H9 (cell line): ENCODE measurements at regions not wholly inside any gene's neighbourhood (a gene's known extent, or its start where the extent isn't known, plus 50 kb on each side); places are given as distances from the start of the nearest gene placed in this dataset.

Experiments used
- DNase-seq: peaks from one replicate; pipeline ENCODE4 v3.0.0-alpha.2; 2017
- H2AFZ ChIP-seq: one replicate; pipeline ENCODE4 v1.6.1; 2013; ENCODE audit warnings: mild to moderate bottlenecking, low read length, control low read depth, moderate library complexity
- H2AK5ac ChIP-seq: 2 replicates; pipeline ENCODE4 v1.6.1; 2013; ENCODE audit warnings: low read length, control low read depth, mixed read lengths; ENCODE audit not compliant: insufficient read length
- H2BK120ac ChIP-seq: one replicate; pipeline ENCODE4 v1.6.1; 2013; ENCODE audit warnings: low read depth, mild to moderate bottlenecking, low read length, control low read depth, inconsistent platforms; ENCODE audit not compliant: poor library complexity, severe bottlenecking
- H2BK12ac ChIP-seq: 2 replicates; pipeline ENCODE4 v1.6.1; 2013; ENCODE audit warnings: low read length, control low read depth, mixed read lengths, low read depth; ENCODE audit not compliant: insufficient read length
- H2BK15ac ChIP-seq: 2 replicates; pipeline ENCODE4 v1.6.1; 2013; ENCODE audit warnings: low read depth, low read length, control low read depth
- H2BK20ac ChIP-seq: one replicate; pipeline ENCODE4 v1.6.1; 2013; ENCODE audit warnings: low read depth, mild to moderate bottlenecking, low read length, control low read depth, inconsistent platforms; ENCODE audit not compliant: poor library complexity, severe bottlenecking
- H2BK5ac ChIP-seq: 2 replicates; pipeline ENCODE4 v1.6.1; 2013; ENCODE audit warnings: low read length, control low read depth, mixed read lengths; ENCODE audit not compliant: insufficient read length
- H3K14ac ChIP-seq: 2 replicates; pipeline ENCODE4 v1.6.1; 2013; ENCODE audit warnings: low read length, control low read depth; ENCODE audit not compliant: insufficient read depth
- H3K18ac ChIP-seq: 2 replicates; pipeline ENCODE4 v1.6.1; 2013; ENCODE audit warnings: low read depth, mild to moderate bottlenecking, mixed read lengths, low read length, control low read depth; ENCODE audit not compliant: insufficient read length
- H3K23ac ChIP-seq: 2 replicates; pipeline ENCODE4 v1.6.1; 2013; ENCODE audit warnings: low read length, control low read depth, mixed read lengths, low read depth; ENCODE audit not compliant: insufficient read length
- H3K23me2 ChIP-seq: 2 replicates; pipeline ENCODE4 v1.6.1; 2013; ENCODE audit warnings: low read depth, mild to moderate bottlenecking, mixed read lengths, low read length, control low read depth; ENCODE audit not compliant: insufficient read length, poor library complexity, severe bottlenecking
- H3K27ac ChIP-seq: 2 replicates; pipeline ENCODE4 v1.5.1; 2013; ENCODE audit warnings: low read length, control low read depth, mixed read lengths, low read depth; ENCODE audit not compliant: insufficient read length
- H3K27me3 ChIP-seq: 2 replicates; pipeline ENCODE4 v1.6.1; 2013; ENCODE audit warnings: low read length, control low read depth, inconsistent platforms; ENCODE audit not compliant: insufficient read depth
- H3K4ac ChIP-seq: 2 replicates; pipeline ENCODE4 v1.6.1; 2013; ENCODE audit warnings: low read depth, mild to moderate bottlenecking, control low read depth, inconsistent platforms, low read length, moderate library complexity
- H3K4me1 ChIP-seq: 2 replicates; pipeline ENCODE4 v1.6.1; 2013; ENCODE audit warnings: low read length, control low read depth, inconsistent platforms; ENCODE audit not compliant: insufficient read depth
- H3K4me2 ChIP-seq: 2 replicates; pipeline ENCODE4 v1.6.1; 2013; ENCODE audit warnings: low read length, control low read depth, mixed read lengths; ENCODE audit not compliant: insufficient read length, insufficient read depth
- H3K56ac ChIP-seq: 2 replicates; pipeline ENCODE4 v1.6.1; 2013; ENCODE audit warnings: low read depth, mild to moderate bottlenecking, mixed read lengths, low read length, control low read depth; ENCODE audit not compliant: insufficient read length
- H3K79me1 ChIP-seq: 2 replicates; pipeline ENCODE4 v1.6.1; 2013; ENCODE audit warnings: low read depth, mild to moderate bottlenecking, moderate library complexity, low read length, control low read depth, inconsistent platforms; ENCODE audit not compliant: insufficient read depth, poor library complexity, severe bottlenecking
- H3K79me2 ChIP-seq: 2 replicates; pipeline ENCODE4 v1.6.1; 2013; ENCODE audit warnings: low read length, control low read depth, inconsistent platforms; ENCODE audit not compliant: insufficient read depth
- H3K9ac ChIP-seq: 2 replicates; pipeline ENCODE4 v1.6.1; 2013; ENCODE audit warnings: low read length, control low read depth, mixed read lengths; ENCODE audit not compliant: insufficient read length; ENCODE audit errors: extremely low read depth
- H3K9me3 ChIP-seq: one replicate; pipeline ENCODE4 v1.6.1; 2013; ENCODE audit warnings: low read depth, low read length, inconsistent platforms; ENCODE audit not compliant: control insufficient read depth
- H3T11ph ChIP-seq: one replicate; pipeline ENCODE4 v1.6.1; 2013; ENCODE audit warnings: mild to moderate bottlenecking, low read length, control low read depth, inconsistent platforms
- H4K20me1 ChIP-seq: one replicate; pipeline ENCODE4 v1.6.1; 2013; ENCODE audit not compliant: control insufficient read depth, insufficient read length, insufficient read depth
- H4K5ac ChIP-seq: 2 replicates; pipeline ENCODE4 v1.6.1; 2013; ENCODE audit warnings: low read depth, mild to moderate bottlenecking, mixed read lengths, low read length, control low read depth; ENCODE audit not compliant: insufficient read length
- H4K8ac ChIP-seq: replicated peaks from 2 replicates; pipeline ENCODE4 v1.6.1; 2013; ENCODE audit warnings: low read length, control low read depth, mixed read lengths, low read depth; ENCODE audit not compliant: insufficient read length
- H4K91ac ChIP-seq: 2 replicates; pipeline ENCODE4 v1.6.1; 2013; ENCODE audit warnings: low read depth, mild to moderate bottlenecking, moderate library complexity, mixed read lengths, low read length, control low read depth; ENCODE audit not compliant: insufficient read length
- H3K27ac Mint-ChIP-seq, 3 experiments: 2 replicates in 2 of 3; 3 replicates in 1 of 3; pipeline ENCODE4 v1.8.0; 2020 to 2021; ENCODE audit warnings: mixed read lengths in 3 of 3, mild to moderate bottlenecking in 1 of 3, moderate library complexity in 1 of 3
- H3K27me3 Mint-ChIP-seq: 2 replicates; pipeline ENCODE4 v1.8.0; 2021; ENCODE audit warnings: low read depth, mild to moderate bottlenecking, moderate library complexity, mixed read lengths
- H3K36me3 Mint-ChIP-seq, 3 experiments: 2 replicates in 2 of 3; 3 replicates in 1 of 3; pipeline ENCODE4 v1.8.0; 2020 to 2021; ENCODE audit warnings: low read depth in 3 of 3, mixed read lengths in 3 of 3; ENCODE audit not compliant: insufficient read depth in 1 of 3
- H3K4me1 Mint-ChIP-seq, 2 experiments: 2 replicates each; pipeline ENCODE4 v1.8.0; 2020; ENCODE audit warnings: mixed read lengths in 2 of 2
- H3K4me3 Mint-ChIP-seq, 2 experiments: 2 replicates in 1 of 2; 3 replicates in 1 of 2; pipeline ENCODE4 v1.8.0; 2020 to 2021; ENCODE audit warnings: mild to moderate bottlenecking in 2 of 2, mixed read lengths in 2 of 2, moderate library complexity in 1 of 2
- H3K9me3 Mint-ChIP-seq, 2 experiments: 2 replicates in 1 of 2; 3 replicates in 1 of 2; pipeline ENCODE4 v1.8.0; 2020; ENCODE audit warnings: mild to moderate bottlenecking in 2 of 2, mixed read lengths in 2 of 2, moderate library complexity in 1 of 2
- CTCF ChIP-seq: fragments of 200-600 bp; sonication (generic); conservative IDR thresholded peaks from 3 replicates; pipeline ENCODE4 v1.8.0; 2021; ENCODE audit warnings: antibody characterized with exemption, mild to moderate bottlenecking
- WGBS: extraction: QIAGEN DNeasy Blood & Tissue Kit; methylation state at CpG from one replicate; pipeline ENCODE4 v1.1.7; 2013; ENCODE audit warnings: missing lambda C conversion rate, low lambda C conversion rate, mixed read lengths; ENCODE audit not compliant: insufficient read length; ENCODE audit errors: extremely low coverage; 5-methylcytosine and 5-hydroxymethylcytosine counted together

GRCh38 chr6:134437376-134437775, 119.5 kb upstream of the SGK1 start:
- H3K4me1 Mint-ChIP-seq = peaks cover 18% of the 10 kb centered on the region in 2 experiments
- H4K5ac ChIP-seq = no peak overlapping the region
- H3K9me3 ChIP-seq = no peaks in the 10 kb centered on the region
- H3T11ph ChIP-seq = no peak overlapping the region
- H2BK15ac ChIP-seq = no peak overlapping the region
- TF ChIP-seq CTCF = no peak
- H3K4ac ChIP-seq = no peak overlapping the region
- no peaks in the 10 kb centered on the region for H3K4me1 ChIP-seq
- H2BK20ac ChIP-seq = no peak overlapping the region
- H3K27me3 Mint-ChIP-seq = no peaks in the 10 kb centered on the region
- H4K8ac ChIP-seq = no peak overlapping the region
- H3K23me2 ChIP-seq = no peaks in the 10 kb centered on the region
- no peak overlapping the region for H2AFZ ChIP-seq
- no peak overlapping the region for H2AK5ac ChIP-seq
- H2BK12ac ChIP-seq = no peak overlapping the region
- H4K20me1 ChIP-seq = no peaks in the 10 kb centered on the region
- no peak for DNase-seq
- no peak overlapping the region for H3K14ac ChIP-seq
- H3K56ac ChIP-seq = no peak overlapping the region
- H3K4me2 ChIP-seq = no peak overlapping the region
- no peak overlapping the region for H3K4me3 Mint-ChIP-seq
- H3K9ac ChIP-seq = no peak overlapping the region
- H3K79me2 ChIP-seq = no peaks in the 10 kb centered on the region
- no peak overlapping the region for H3K18ac ChIP-seq
- no peak overlapping the region for H3K27ac Mint-ChIP-seq
- no peaks in the 10 kb centered on the region for H3K27me3 ChIP-seq
- H3K79me1 ChIP-seq = no peaks in the 10 kb centered on the region
- no peaks in the 10 kb centered on the region for H3K9me3 Mint-ChIP-seq
- H4K91ac ChIP-seq = no peak overlapping the region
- no CpG with 5 or more reads among the region's 4 CpGs for WGBS
- H2BK5ac ChIP-seq = no peak overlapping the region
- H3K27ac ChIP-seq = no peak overlapping the region
- no peak overlapping the region for H3K23ac ChIP-seq
- H2BK120ac ChIP-seq = no peak overlapping the region
- H3K36me3 Mint-ChIP-seq = no peaks in the 10 kb centered on the region
